Activated CD8-positive, alpha-beta memory T cell treated with anti-CD3 and anti-CD28 coated beads, Interleukin-2, amount 10 ng/mL, durations not matched to agents 7 days and 5 days (primary cell): ENCODE measurements at regions not wholly inside any gene's neighbourhood (a gene's known extent, or its start where the extent isn't known, plus 50 kb on each side); places are given as distances from the start of the nearest gene placed in this dataset.

ENCODE experiments used
- ATAC-seq: fragments of 150-1000 bp; cut with Tn5 transposase; one replicate; pipeline ENCODE4 v1.10.0; 2021; ENCODE audit warnings: moderate library complexity
- CTCF ChIA-PET: fragments of 350-600 bp; sonication (Branson Sonifier 250); formaldehyde crosslinking; loops from one replicate; lab custom pipeline; 2021; ENCODE audit warnings: antibody characterized with exemption; lab: Charles Lee
- DNase-seq: peaks from one replicate; pipeline ENCODE4 v3.0.0-alpha.2; 2020
- H3K27ac Mint-ChIP-seq: one replicate; pipeline ENCODE4 v1.8.0; 2021; ENCODE audit warnings: mild to moderate bottlenecking, mixed read lengths
- H3K27me3 Mint-ChIP-seq: one replicate; pipeline ENCODE4 v1.8.0; 2021; ENCODE audit warnings: mixed read lengths
- H3K36me3 Mint-ChIP-seq: one replicate; pipeline ENCODE4 v1.8.0; 2021; ENCODE audit warnings: mild to moderate bottlenecking, mixed read lengths
- H3K4me1 Mint-ChIP-seq: one replicate; pipeline ENCODE4 v1.8.0; 2021; ENCODE audit warnings: mixed read lengths
- H3K4me3 Mint-ChIP-seq: one replicate; pipeline ENCODE4 v1.8.0; 2021; ENCODE audit warnings: mild to moderate bottlenecking, moderate library complexity, mixed read lengths
- H3K9me3 Mint-ChIP-seq: one replicate; pipeline ENCODE4 v1.8.0; 2022; ENCODE audit warnings: low read depth, mixed read lengths

GRCh38 chr3:28936154-28936553 is 344.7 kb upstream of the RBMS3 start:
- no peak for DNase-seq
- Mint-ChIP-seq H3K27me3 (no peaks in the 10 kb centered on the region), H3K36me3 (peaks cover 9% of the 10 kb centered on the region), H3K4me3 (no peak overlapping the region), H3K27ac (no peak overlapping the region), H3K9me3 (peaks cover 3% of the 10 kb centered on the region), H3K4me1 (peaks cover 34% of the 10 kb centered on the region)
- no peak for ATAC-seq
- CTCF ChIA-PET, result no interaction called here

DNA sequence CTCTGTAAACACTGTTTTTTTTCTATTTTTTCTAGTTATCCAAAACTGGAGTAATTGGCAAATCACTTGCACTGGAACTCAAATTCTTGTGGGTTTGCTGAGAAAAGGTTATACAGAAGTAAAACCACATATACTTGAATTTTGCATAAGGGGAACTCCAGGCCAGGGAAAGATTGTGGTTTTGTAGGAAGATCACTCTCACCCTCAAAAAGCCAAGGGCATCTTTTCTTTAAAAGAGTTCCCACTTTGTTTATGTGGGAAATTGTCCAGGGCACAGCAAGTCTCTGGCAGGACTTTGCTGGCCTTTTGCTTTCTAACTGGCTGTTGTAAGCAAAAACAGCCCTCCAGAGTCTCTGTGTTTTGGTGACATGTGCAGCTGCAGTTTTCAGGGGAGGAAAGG is 340.3 kb upstream of the RBMS3 start:
- CTCF ChIA-PET, result no interaction called here
- no peaks in the 10 kb centered on the region for H3K27me3 Mint-ChIP-seq
- peaks cover 23% of the 10 kb centered on the region for H3K4me1 Mint-ChIP-seq
- peaks cover 3% of the 10 kb centered on the region for H3K9me3 Mint-ChIP-seq
- H3K36me3 Mint-ChIP-seq, result peaks cover 5% of the 10 kb centered on the region
- no peak overlapping the region for H3K27ac Mint-ChIP-seq
- H3K4me3 Mint-ChIP-seq, result no peak overlapping the region
- no peak for DNase-seq
- no peak for ATAC-seq

DNA sequence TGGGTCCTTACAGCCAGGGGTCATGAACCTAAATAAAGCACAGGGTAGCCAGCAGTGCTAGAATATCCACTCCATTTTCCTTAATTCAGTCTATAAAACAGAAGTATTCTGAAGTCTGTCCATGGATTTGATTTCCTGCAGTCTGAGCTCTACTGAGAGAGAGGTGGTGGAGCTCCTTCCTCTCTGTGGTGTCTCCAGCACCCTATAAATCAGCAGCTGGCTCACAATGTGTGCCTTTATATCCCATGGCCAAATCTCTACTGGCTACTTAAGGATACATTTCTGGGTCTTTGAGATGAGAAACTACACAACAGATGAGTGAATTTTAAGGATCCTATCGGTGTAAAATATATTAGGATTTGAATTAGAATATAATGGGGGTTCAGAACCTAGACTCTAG is 339.9 kb upstream of the RBMS3 start:
- DNase-seq, result no peak
- Mint-ChIP-seq H3K4me3 (no peak overlapping the region), H3K36me3 (peaks cover 4% of the 10 kb centered on the region), H3K27me3 (no peaks in the 10 kb centered on the region), H3K27ac (no peak overlapping the region), H3K9me3 (peaks cover 4% of the 10 kb centered on the region), H3K4me1 (peaks cover 19% of the 10 kb centered on the region)
- ATAC-seq, result no peak
- CTCF ChIA-PET, result no interaction called here

- Mint-ChIP-seq H3K36me3 (no peaks in the 10 kb centered on the region), H3K27ac (no peak overlapping the region), H3K27me3 (peaks cover 3% of the 10 kb centered on the region), H3K9me3 (peaks cover 1% of the 10 kb centered on the region), H3K4me1 (no peaks in the 10 kb centered on the region), H3K4me3 (no peak overlapping the region)
- CTCF ChIA-PET, result no interaction called here
- DNase-seq, result no peak
- ATAC-seq, result no peak
These were observed 333.8 kb upstream of the RBMS3 start for GRCh38 chr3:28947061-28947460.

- Mint-ChIP-seq H3K36me3 (no peaks in the 10 kb centered on the region), H3K4me3 (no peak overlapping the region), H3K27ac (no peak overlapping the region), H3K9me3 (peaks cover 1% of the 10 kb centered on the region), H3K4me1 (no peaks in the 10 kb centered on the region), H3K27me3 (peaks cover 3% of the 10 kb centered on the region)
- no peak for DNase-seq
- CTCF ChIA-PET, result no interaction called here
- ATAC-seq, result no peak
These were observed 333.1 kb upstream of the RBMS3 start for GRCh38 chr3:28947751-28948150.

- CTCF ChIA-PET, result no interaction called here
- H3K36me3 Mint-ChIP-seq, result no peaks in the 10 kb centered on the region
- DNase-seq, result no peak
- H3K4me3 Mint-ChIP-seq, result no peak overlapping the region
- no peak overlapping the region for H3K27ac Mint-ChIP-seq
- no peaks in the 10 kb centered on the region for H3K4me1 Mint-ChIP-seq
- peaks cover 3% of the 10 kb centered on the region for H3K27me3 Mint-ChIP-seq
- ATAC-seq, result no peak
- H3K9me3 Mint-ChIP-seq, result peaks cover 1% of the 10 kb centered on the region
These were observed 332.2 kb upstream of the RBMS3 start for GRCh38 chr3:28948685-28949084.

GRCh38 chr3:28949580-28949979 is 331.3 kb upstream of the RBMS3 start:
- Mint-ChIP-seq H3K4me1 (no peaks in the 10 kb centered on the region), H3K4me3 (no peak overlapping the region), H3K27me3 (peaks cover 3% of the 10 kb centered on the region), H3K36me3 (no peaks in the 10 kb centered on the region), H3K9me3 (peaks cover 1% of the 10 kb centered on the region), H3K27ac (no peak overlapping the region)
- CTCF ChIA-PET, result no interaction called here
- DNase-seq, result no peak
- ATAC-seq, result no peak

GRCh38 chr3:28950614-28951013 is 330.3 kb upstream of the RBMS3 start:
- no peak overlapping the region for H3K4me3 Mint-ChIP-seq
- no peak for ATAC-seq

GRCh38 chr3:28951772-28952556 is 328.9 kb upstream of the RBMS3 start:
- ATAC-seq (no peak), DNase-seq (no peak)
- no peaks in the 10 kb centered on the region for H3K36me3 Mint-ChIP-seq
- H3K9me3 Mint-ChIP-seq, result no peaks in the 10 kb centered on the region
- no peak overlapping the region for H3K4me3 Mint-ChIP-seq
- H3K27ac Mint-ChIP-seq, result no peak overlapping the region
- H3K27me3 Mint-ChIP-seq, result peaks cover 3% of the 10 kb centered on the region
- H3K4me1 Mint-ChIP-seq, result no peaks in the 10 kb centered on the region
- CTCF ChIA-PET, result no interaction called here

More at GRCh38 chr3:28950614-28951013, 330.3 kb upstream of the RBMS3 start:
- H3K27me3 Mint-ChIP-seq, result peaks cover 3% of the 10 kb centered on the region
- no peak for DNase-seq
- no peaks in the 10 kb centered on the region for H3K4me1 Mint-ChIP-seq
- no peaks in the 10 kb centered on the region for H3K36me3 Mint-ChIP-seq
- peaks cover under 1% of the 10 kb centered on the region for H3K9me3 Mint-ChIP-seq
- H3K27ac Mint-ChIP-seq, result no peak overlapping the region
- CTCF ChIA-PET, result no interaction called here

GRCh38 chr3:28958656-28959055 is 322.2 kb upstream of the RBMS3 start:
- H3K4me3 Mint-ChIP-seq, result no peak overlapping the region
- H3K27ac Mint-ChIP-seq, result no peak overlapping the region
- no peaks in the 10 kb centered on the region for H3K36me3 Mint-ChIP-seq
- DNase-seq (no peak), ATAC-seq (no peak)
- H3K9me3 Mint-ChIP-seq, result no peaks in the 10 kb centered on the region
- CTCF ChIA-PET, result no interaction called here
- no peaks in the 10 kb centered on the region for H3K27me3 Mint-ChIP-seq
- no peaks in the 10 kb centered on the region for H3K4me1 Mint-ChIP-seq

- CTCF ChIA-PET, result no interaction called here
- ATAC-seq (no peak), DNase-seq (no peak)
- no peaks in the 10 kb centered on the region for H3K27me3 Mint-ChIP-seq
- peaks cover 10% of the 10 kb centered on the region for H3K9me3 Mint-ChIP-seq
- no peaks in the 10 kb centered on the region for H3K4me1 Mint-ChIP-seq
- no peak overlapping the region for H3K27ac Mint-ChIP-seq
- H3K36me3 Mint-ChIP-seq, result no peaks in the 10 kb centered on the region
- H3K4me3 Mint-ChIP-seq, result no peak overlapping the region
These were observed 309.7 kb upstream of the RBMS3 start for GRCh38 chr3:28971156-28971555.

- Mint-ChIP-seq H3K27me3 (no peaks in the 10 kb centered on the region), H3K4me1 (no peaks in the 10 kb centered on the region), H3K36me3 (no peaks in the 10 kb centered on the region), H3K9me3 (peaks cover 9% of the 10 kb centered on the region), H3K4me3 (no peak overlapping the region), H3K27ac (no peak overlapping the region)
- DNase-seq, result no peak
- CTCF ChIA-PET, result no interaction called here
- ATAC-seq, result no peak
These were observed 307.9 kb upstream of the RBMS3 start for GRCh38 chr3:28972921-28973320.

DNA sequence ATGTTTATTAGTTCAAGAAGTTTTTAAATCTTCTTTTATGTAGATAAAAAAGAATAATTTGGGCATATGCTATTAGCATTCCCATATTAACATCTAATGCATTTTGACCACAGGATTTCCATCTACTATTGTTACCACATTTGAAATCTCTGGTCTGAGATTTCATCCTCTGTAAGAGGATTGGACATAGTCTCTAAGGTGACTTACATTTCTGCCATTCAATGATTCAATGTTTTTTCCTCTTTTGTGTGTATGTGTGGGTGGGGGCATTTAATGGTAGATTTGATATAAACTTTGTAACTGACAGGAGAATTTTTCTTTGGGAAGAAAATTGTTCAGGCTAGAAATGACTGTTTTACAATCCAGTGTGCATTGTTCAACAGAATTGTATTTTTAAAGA is 307.3 kb upstream of the RBMS3 start:
- CTCF ChIA-PET, result no interaction called here
- H3K4me1 Mint-ChIP-seq, result no peaks in the 10 kb centered on the region
- no peaks in the 10 kb centered on the region for H3K27me3 Mint-ChIP-seq
- no peak overlapping the region for H3K27ac Mint-ChIP-seq
- peaks cover 7% of the 10 kb centered on the region for H3K9me3 Mint-ChIP-seq
- ATAC-seq (no peak), DNase-seq (no peak)
- no peak overlapping the region for H3K4me3 Mint-ChIP-seq
- H3K36me3 Mint-ChIP-seq, result no peaks in the 10 kb centered on the region

DNA sequence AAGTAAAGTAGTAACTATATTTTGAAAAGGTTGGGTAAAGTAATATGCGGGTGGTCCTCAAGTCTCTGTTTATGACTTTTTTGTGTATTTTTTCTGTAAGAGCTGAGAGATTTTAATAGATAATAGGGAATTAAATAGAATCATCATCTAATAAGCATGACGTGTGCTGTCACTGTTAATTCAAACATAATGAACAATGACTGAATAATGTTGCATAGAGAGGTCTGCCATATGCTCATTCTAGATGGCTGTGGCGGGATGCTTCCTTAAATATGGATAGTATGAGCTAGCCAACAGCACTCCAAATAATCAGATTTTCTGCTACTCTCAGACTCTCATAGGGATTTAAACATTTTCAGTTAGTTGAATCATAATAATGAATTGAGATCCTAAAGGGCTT is 302.8 kb upstream of the RBMS3 start:
- H3K9me3 Mint-ChIP-seq, result no peaks in the 10 kb centered on the region
- ATAC-seq (no peak), DNase-seq (no peak)
- H3K4me1 Mint-ChIP-seq, result no peaks in the 10 kb centered on the region
- no peaks in the 10 kb centered on the region for H3K27me3 Mint-ChIP-seq
- H3K36me3 Mint-ChIP-seq, result no peaks in the 10 kb centered on the region
- no peak overlapping the region for H3K27ac Mint-ChIP-seq
- CTCF ChIA-PET, result no interaction called here
- no peak overlapping the region for H3K4me3 Mint-ChIP-seq
